ENCODE measurements at regions not wholly inside any gene's neighbourhood (a gene's known extent, or its start where the extent isn't known, plus 50 kb on each side); places are given as distances from the start of the nearest gene placed in this dataset.

- H3K18ac ChIP-seq (ENCODE audit: low read length): peak overlapping the region; percentile 30
- no peak overlapping the region for H3K27ac ChIP-seq (ENCODE audit: low read depth, low read length)
- H3K56ac ChIP-seq (ENCODE audit: low read length): no peak overlapping the region
- peak; percentile 8 for DNase-seq
- H3K4me1 ChIP-seq (ENCODE audit: control insufficient read depth, low read depth, low read length): no peaks in the 10 kb centered on the region
- H3K4me3 ChIP-seq (ENCODE audit: low read length): no peak overlapping the region
- no peak overlapping the region for H2AK5ac ChIP-seq (ENCODE audit: low read length)
- no peaks in the 10 kb centered on the region for H3K36me3 ChIP-seq (ENCODE audit: control insufficient read depth, insufficient read depth, low read length)
- no peak overlapping the region for H4K5ac ChIP-seq (ENCODE audit: low read length)
- no peak overlapping the region for H3K23ac ChIP-seq (ENCODE audit: low read length)
- H2BK120ac ChIP-seq (ENCODE audit: low read depth, low read length): no peak overlapping the region
- H3K79me1 ChIP-seq (ENCODE audit: low read length): no peaks in the 10 kb centered on the region
- no peak overlapping the region for H2BK5ac ChIP-seq (ENCODE audit: low read length)
- H3K4ac ChIP-seq (ENCODE audit: low read depth, low read length): no peak overlapping the region
- no peak overlapping the region for H3K4me2 ChIP-seq (ENCODE audit: low read length)
- no peaks in the 10 kb centered on the region for H3K79me2 ChIP-seq (ENCODE audit: control insufficient read depth, insufficient read depth, low read length)
- H3K27me3 ChIP-seq (ENCODE audit: insufficient read depth, low read length, poor library complexity): no peaks in the 10 kb centered on the region
- H3K9ac ChIP-seq (ENCODE audit: low read length): no peak overlapping the region
- peak overlapping the region; percentile 27 for H2BK15ac ChIP-seq (replicated peaks; ENCODE audit: low read depth)
- WGBS (ENCODE audit: extremely low coverage, insufficient coverage, low lambda C conversion rate): no CpG with 5 or more reads among the region's 4 CpGs
- no peak overlapping the region for H4K8ac ChIP-seq (ENCODE audit: low read depth, low read length)
These were observed 339.6 kb upstream of the CITED2 start for GRCh38 chr6:139713900-139714506.

- no peak overlapping the region for H2BK120ac ChIP-seq (ENCODE audit: low read depth, low read length)
- no peak overlapping the region for H4K8ac ChIP-seq (ENCODE audit: low read depth, low read length)
- no peak overlapping the region for H3K9ac ChIP-seq (ENCODE audit: low read length)
- H3K27me3 ChIP-seq (ENCODE audit: insufficient read depth, low read length, poor library complexity): no peaks in the 10 kb centered on the region
- H3K27ac ChIP-seq (ENCODE audit: low read depth, low read length): no peak overlapping the region
- H3K4me2 ChIP-seq (ENCODE audit: low read length): no peak overlapping the region
- H3K23ac ChIP-seq (ENCODE audit: low read length): no peak overlapping the region
- no peak overlapping the region for H3K4me3 ChIP-seq (ENCODE audit: low read length)
- H3K79me1 ChIP-seq (ENCODE audit: low read length): no peaks in the 10 kb centered on the region
- no peak overlapping the region for H4K5ac ChIP-seq (ENCODE audit: low read length)
- no peak overlapping the region for H2BK5ac ChIP-seq (ENCODE audit: low read length)
- H3K18ac ChIP-seq (ENCODE audit: low read length): no peak overlapping the region
- H3K79me2 ChIP-seq (ENCODE audit: control insufficient read depth, insufficient read depth, low read length): no peaks in the 10 kb centered on the region
- H2BK15ac ChIP-seq (replicated peaks; ENCODE audit: low read depth): no peak overlapping the region
- H3K4ac ChIP-seq (ENCODE audit: low read depth, low read length): no peak overlapping the region
- no peak overlapping the region for H2AK5ac ChIP-seq (ENCODE audit: low read length)
- DNase-seq: peak; percentile 22
- H3K4me1 ChIP-seq (ENCODE audit: control insufficient read depth, low read depth, low read length): no peaks in the 10 kb centered on the region
- WGBS (ENCODE audit: extremely low coverage, insufficient coverage, low lambda C conversion rate): no CpG with 5 or more reads among the region's 3 CpGs
- no peaks in the 10 kb centered on the region for H3K36me3 ChIP-seq (ENCODE audit: control insufficient read depth, insufficient read depth, low read length)
- H3K56ac ChIP-seq (ENCODE audit: low read length): no peak overlapping the region
These were observed 339.0 kb upstream of the CITED2 start for GRCh38 chr6:139713424-139713823.

- no peak overlapping the region for H2BK5ac ChIP-seq (ENCODE audit: low read length)
- no peaks in the 10 kb centered on the region for H3K79me1 ChIP-seq (ENCODE audit: low read length)
- H3K4me1 ChIP-seq (ENCODE audit: control insufficient read depth, low read depth, low read length): no peaks in the 10 kb centered on the region
- H3K4me3 ChIP-seq (ENCODE audit: low read length): no peak overlapping the region
- no peak overlapping the region for H3K4me2 ChIP-seq (ENCODE audit: low read length)
- H3K9ac ChIP-seq (ENCODE audit: low read length): no peak overlapping the region
- H4K5ac ChIP-seq (ENCODE audit: low read length): no peak overlapping the region
- H2AK5ac ChIP-seq (ENCODE audit: low read length): no peak overlapping the region
- DNase-seq: no peak
- H3K56ac ChIP-seq (ENCODE audit: low read length): no peak overlapping the region
- no peak overlapping the region for H4K8ac ChIP-seq (ENCODE audit: low read depth, low read length)
- no peaks in the 10 kb centered on the region for H3K79me2 ChIP-seq (ENCODE audit: control insufficient read depth, insufficient read depth, low read length)
- H2BK15ac ChIP-seq (replicated peaks; ENCODE audit: low read depth): no peak overlapping the region
- no peak overlapping the region for H3K18ac ChIP-seq (ENCODE audit: low read length)
- H2BK120ac ChIP-seq (ENCODE audit: low read depth, low read length): no peak overlapping the region
- no peak overlapping the region for H3K23ac ChIP-seq (ENCODE audit: low read length)
- no CpG with 5 or more reads among the region's 3 CpGs for WGBS (ENCODE audit: extremely low coverage, insufficient coverage, low lambda C conversion rate)
- no peaks in the 10 kb centered on the region for H3K36me3 ChIP-seq (ENCODE audit: control insufficient read depth, insufficient read depth, low read length)
- no peak overlapping the region for H3K4ac ChIP-seq (ENCODE audit: low read depth, low read length)
- H3K27me3 ChIP-seq (ENCODE audit: insufficient read depth, low read length, poor library complexity): no peaks in the 10 kb centered on the region
- H3K27ac ChIP-seq (ENCODE audit: low read depth, low read length): no peak overlapping the region
These were observed 338.4 kb upstream of the CITED2 start for GRCh38 chr6:139712830-139713229.

- H3K36me3 ChIP-seq (ENCODE audit: control insufficient read depth, insufficient read depth, low read length): no peaks in the 10 kb centered on the region
- no peak overlapping the region for H3K4ac ChIP-seq (ENCODE audit: low read depth, low read length)
- no peak overlapping the region for H3K4me3 ChIP-seq (ENCODE audit: low read length)
- no peaks in the 10 kb centered on the region for H3K4me1 ChIP-seq (ENCODE audit: control insufficient read depth, low read depth, low read length)
- H3K27ac ChIP-seq (ENCODE audit: low read depth, low read length): no peak overlapping the region
- H2BK120ac ChIP-seq (ENCODE audit: low read depth, low read length): no peak overlapping the region
- no peak overlapping the region for H3K9ac ChIP-seq (ENCODE audit: low read length)
- H2BK15ac ChIP-seq (replicated peaks; ENCODE audit: low read depth): no peak overlapping the region
- no peak for DNase-seq
- no peak overlapping the region for H4K8ac ChIP-seq (ENCODE audit: low read depth, low read length)
- H3K56ac ChIP-seq (ENCODE audit: low read length): no peak overlapping the region
- no peaks in the 10 kb centered on the region for H3K27me3 ChIP-seq (ENCODE audit: insufficient read depth, low read length, poor library complexity)
- H2AK5ac ChIP-seq (ENCODE audit: low read length): no peak overlapping the region
- no peaks in the 10 kb centered on the region for H3K79me1 ChIP-seq (ENCODE audit: low read length)
- H3K23ac ChIP-seq (ENCODE audit: low read length): no peak overlapping the region
- no peak overlapping the region for H2BK5ac ChIP-seq (ENCODE audit: low read length)
- no peaks in the 10 kb centered on the region for H3K79me2 ChIP-seq (ENCODE audit: control insufficient read depth, insufficient read depth, low read length)
- no peak overlapping the region for H3K4me2 ChIP-seq (ENCODE audit: low read length)
- H4K5ac ChIP-seq (ENCODE audit: low read length): no peak overlapping the region
- WGBS (ENCODE audit: extremely low coverage, insufficient coverage, low lambda C conversion rate): no CpG with 5 or more reads among the region's 2 CpGs
- H3K18ac ChIP-seq (ENCODE audit: low read length): no peak overlapping the region
These were observed 337.5 kb upstream of the CITED2 start for GRCh38 chr6:139711804-139712585.

GRCh38 chr6:139710556-139710955 lies 336.1 kb upstream of the CITED2 start:
- Histone ChIP-seq H3K4ac (ENCODE audit: low read depth, low read length) (no peak overlapping the region), H4K8ac (ENCODE audit: low read depth, low read length) (no peak overlapping the region), H3K23ac (ENCODE audit: low read length) (no peak overlapping the region), H3K18ac (ENCODE audit: low read length) (no peak overlapping the region), H3K56ac (ENCODE audit: low read length) (no peak overlapping the region), H3K9ac (ENCODE audit: low read length) (no peak overlapping the region), H2BK5ac (ENCODE audit: low read length) (no peak overlapping the region), H3K4me1 (ENCODE audit: control insufficient read depth, low read depth, low read length) (no peaks in the 10 kb centered on the region), H3K36me3 (ENCODE audit: control insufficient read depth, insufficient read depth, low read length) (no peaks in the 10 kb centered on the region), H3K4me3 (ENCODE audit: low read length) (no peak overlapping the region), H3K27me3 (ENCODE audit: insufficient read depth, low read length, poor library complexity) (no peaks in the 10 kb centered on the region), H2BK15ac (replicated peaks; ENCODE audit: low read depth) (no peak overlapping the region), H3K27ac (ENCODE audit: low read depth, low read length) (no peak overlapping the region), H4K5ac (ENCODE audit: low read length) (no peak overlapping the region), H3K79me2 (ENCODE audit: control insufficient read depth, insufficient read depth, low read length) (no peaks in the 10 kb centered on the region), H2BK120ac (ENCODE audit: low read depth, low read length) (no peak overlapping the region), H3K4me2 (ENCODE audit: low read length) (no peak overlapping the region), H2AK5ac (ENCODE audit: low read length) (no peak overlapping the region), H3K79me1 (ENCODE audit: low read length) (no peaks in the 10 kb centered on the region)
- DNase-seq: no peak

Data from mesendoderm (in vitro differentiated cells).